Nephron (organoid): ENCODE measurements at regions not wholly inside any gene's neighbourhood (a gene's known extent, or its start where the extent isn't known, plus 50 kb on each side); places are given as distances from the start of the nearest gene placed in this dataset.

Experiments used
- H3K27ac Mint-ChIP-seq, 3 experiments: 2 replicates each; pipeline ENCODE4 v1.8.0; 2020; ENCODE audit warnings: mixed read lengths in 3 of 3, mild to moderate bottlenecking in 2 of 3, moderate library complexity in 1 of 3
- H3K27me3 Mint-ChIP-seq: 2 replicates; pipeline ENCODE4 v1.8.0; 2021; ENCODE audit warnings: low read depth, mild to moderate bottlenecking, moderate library complexity, mixed read lengths
- H3K36me3 Mint-ChIP-seq: 2 replicates; pipeline ENCODE4 v1.8.0; 2020; ENCODE audit warnings: low read depth, mixed read lengths
- H3K4me1 Mint-ChIP-seq: 2 replicates; pipeline ENCODE4 v1.8.0; 2020; ENCODE audit warnings: mixed read lengths
- H3K4me3 Mint-ChIP-seq, 3 experiments: 2 replicates each; pipeline ENCODE4 v1.8.0; 2020; ENCODE audit warnings: mild to moderate bottlenecking in 3 of 3, mixed read lengths in 3 of 3, moderate library complexity in 2 of 3
- H3K9me3 Mint-ChIP-seq: 2 replicates; pipeline ENCODE4 v1.8.0; 2020; ENCODE audit warnings: mixed read lengths
- CTCF ChIP-seq, 3 experiments: fragments of 200-600 bp; sonication (generic); IDR thresholded peaks; one replicate each; pipeline ENCODE4 v1.5.0; 2021; ENCODE audit warnings: antibody characterized with exemption in 3 of 3; ENCODE audit not compliant: unreplicated experiment in 3 of 3

DNA sequence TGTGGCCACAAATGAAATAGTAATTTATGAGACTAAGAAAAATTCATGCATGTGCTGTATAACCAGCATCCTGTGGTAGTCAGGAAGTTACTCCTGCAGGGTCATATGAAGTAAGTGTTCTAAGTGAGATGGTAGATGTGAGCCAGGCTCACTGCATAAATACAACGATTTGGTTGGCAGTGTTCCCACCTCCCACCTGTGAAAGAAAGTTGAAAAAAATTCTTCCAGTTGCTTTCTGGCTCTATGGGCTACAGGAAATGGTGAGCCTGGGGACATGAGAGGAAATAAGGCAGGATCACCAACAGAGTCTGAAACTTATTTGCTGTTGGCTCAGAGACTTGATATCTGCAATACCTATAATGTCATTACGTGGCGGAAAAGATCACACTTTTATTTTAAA, 301.7 kb upstream of the SPRY2 start:
- Mint-ChIP-seq H3K4me3 (no peak overlapping the region), H3K9me3 (peaks cover 8% of the 10 kb centered on the region), H3K27me3 (no peaks in the 10 kb centered on the region), H3K27ac (peak overlapping the region in 1 of 3 experiments; percentile 83), H3K36me3 (no peaks in the 10 kb centered on the region), H3K4me1 (no peaks in the 10 kb centered on the region)
- TF ChIP-seq CTCF (IDR thresholded peaks at IDR 0.05; ENCODE audit: unreplicated experiment in 3 of 3), result no peak

- H3K27ac Mint-ChIP-seq, result no peak overlapping the region
- no peaks in the 10 kb centered on the region for H3K36me3 Mint-ChIP-seq
- no peaks in the 10 kb centered on the region for H3K9me3 Mint-ChIP-seq
- H3K4me1 Mint-ChIP-seq, result peaks cover 5% of the 10 kb centered on the region
- no peak for TF ChIP-seq CTCF (IDR thresholded peaks at IDR 0.05; ENCODE audit: unreplicated experiment in 3 of 3)
- peaks cover 6% of the 10 kb centered on the region for H3K27me3 Mint-ChIP-seq
- H3K4me3 Mint-ChIP-seq, result no peak overlapping the region
Measured at GRCh38 chr13:80633251-80633650, 292.3 kb upstream of the SPRY2 start.

GRCh38 chr13:80630685-80631121, 289.8 kb upstream of the SPRY2 start:
- TF ChIP-seq CTCF (IDR thresholded peaks at IDR 0.05; ENCODE audit: unreplicated experiment in 3 of 3), result no peak
- Mint-ChIP-seq H3K36me3 (no peaks in the 10 kb centered on the region), H3K4me1 (peaks cover 5% of the 10 kb centered on the region), H3K27me3 (no peaks in the 10 kb centered on the region), H3K4me3 (no peak overlapping the region), H3K27ac (no peak overlapping the region), H3K9me3 (no peaks in the 10 kb centered on the region)

DNA sequence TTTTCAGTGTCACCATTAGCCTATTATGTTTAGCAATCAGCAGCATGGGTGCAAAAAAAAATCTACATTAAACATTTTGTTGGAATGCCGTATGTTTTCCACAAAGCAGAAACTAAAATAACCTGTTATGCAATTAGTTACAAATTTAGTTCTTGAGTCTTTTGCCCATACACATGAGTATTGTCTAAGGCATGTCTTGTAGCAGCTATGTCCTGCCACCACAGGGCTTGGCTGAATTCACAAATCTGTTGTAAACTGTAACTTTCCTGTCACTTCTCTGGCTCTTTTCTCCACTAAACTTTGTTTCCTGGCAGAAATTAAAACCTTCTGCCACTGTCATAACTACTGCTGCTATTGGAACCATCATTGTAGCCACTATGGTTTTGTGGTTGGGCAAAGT, 277.9 kb upstream of the SPRY2 start:
- no peaks in the 10 kb centered on the region for H3K36me3 Mint-ChIP-seq
- H3K27me3 Mint-ChIP-seq, result peaks cover 3% of the 10 kb centered on the region
- no peak overlapping the region for H3K4me3 Mint-ChIP-seq
- H3K4me1 Mint-ChIP-seq, result no peaks in the 10 kb centered on the region
- TF ChIP-seq CTCF (IDR thresholded peaks at IDR 0.05; ENCODE audit: unreplicated experiment in 3 of 3), result no peak
- H3K9me3 Mint-ChIP-seq, result peaks cover 4% of the 10 kb centered on the region
- H3K27ac Mint-ChIP-seq, result no peak overlapping the region

DNA sequence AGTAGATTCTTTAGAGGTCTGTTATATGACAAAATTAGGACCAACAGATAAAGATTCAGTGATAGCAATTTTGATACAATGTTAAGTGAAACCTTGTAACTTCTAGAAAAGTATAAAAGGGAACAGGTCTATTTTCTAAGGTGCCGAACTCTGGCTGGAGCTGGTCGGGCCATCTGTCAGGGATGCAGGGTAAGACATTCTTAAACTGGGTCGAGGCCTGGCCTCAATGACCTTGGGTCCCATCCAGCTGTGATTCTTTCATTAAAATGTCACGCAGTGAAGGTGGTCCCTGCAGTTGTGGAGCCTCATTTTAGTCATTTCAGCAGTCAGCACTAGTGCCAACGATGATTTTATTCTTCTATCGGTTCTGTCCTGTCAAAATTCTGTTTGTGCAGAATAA, 271.9 kb upstream of the SPRY2 start:
- Mint-ChIP-seq H3K27ac (peak overlapping the region in 2 of 3 experiments; percentile 6 to 28), H3K9me3 (no peaks in the 10 kb centered on the region), H3K27me3 (peaks cover 2% of the 10 kb centered on the region), H3K4me1 (peaks cover 15% of the 10 kb centered on the region), H3K36me3 (no peaks in the 10 kb centered on the region), H3K4me3 (no peak overlapping the region)
- TF ChIP-seq CTCF (IDR thresholded peaks at IDR 0.05; ENCODE audit: unreplicated experiment in 3 of 3), result no peak

- peaks cover 21% of the 10 kb centered on the region for H3K4me1 Mint-ChIP-seq
- no peak for TF ChIP-seq CTCF (IDR thresholded peaks at IDR 0.05; ENCODE audit: unreplicated experiment in 3 of 3)
- no peaks in the 10 kb centered on the region for H3K27me3 Mint-ChIP-seq
- no peaks in the 10 kb centered on the region for H3K36me3 Mint-ChIP-seq
- no peak overlapping the region for H3K4me3 Mint-ChIP-seq
- H3K9me3 Mint-ChIP-seq, result no peaks in the 10 kb centered on the region
- no peak overlapping the region for H3K27ac Mint-ChIP-seq
Measured at GRCh38 chr13:80611310-80611709, 270.4 kb upstream of the SPRY2 start.
